Sigmoid colon (tissue), 6 donors: ENCODE measurements at regions not wholly inside any gene's neighbourhood (a gene's known extent, or its start where the extent isn't known, plus 50 kb on each side); places are given as distances from the start of the nearest gene placed in this dataset.
A peak's percentile ranks its signal among the peaks of the same experiment; 100 is the strongest.

Source experiments
- DNase-seq: peaks from one replicate; pipeline ENCODE4 v3.0.0-alpha.2; 2019
- H3K27ac ChIP-seq, 4 donors: fragments of 200-600 bp; sonication (generic); one replicate each; pipeline ENCODE4 v1.5.1; 2016 to 2019; ENCODE audit warnings: mild to moderate bottlenecking in 1 of 4
- H3K27me3 ChIP-seq, 3 donors: fragments of 200-600 bp; sonication (generic); one replicate each; pipeline ENCODE4 v1.5.1; 2019; ENCODE audit warnings: mild to moderate bottlenecking in 1 of 3
- H3K36me3 ChIP-seq, 4 donors: fragments of 200-600 bp; sonication (generic); one replicate each; pipeline ENCODE4 v1.5.1; 2016 to 2019
- H3K4me1 ChIP-seq, 4 donors: fragments of 200-600 bp; sonication (generic); one replicate each; pipeline ENCODE4 v1.5.1; 2017 to 2019
- H3K4me3 ChIP-seq, 4 donors: fragments of 200-600 bp; sonication (generic); one replicate each; pipeline ENCODE4 v1.5.1; 2017 to 2019; ENCODE audit warnings: mild to moderate bottlenecking in 2 of 4, moderate library complexity in 1 of 4
- H3K9me3 ChIP-seq, 4 donors: fragments of 200-600 bp in 3 of 4; sonication (generic) in 3 of 4; one replicate each; pipeline versions ENCODE4 v1.5.1 to v1.6.1; 2013 to 2019
- EP300 ChIP-seq, 4 donors: sonication (generic); formaldehyde crosslinking; IDR thresholded peaks; one replicate each; pipeline ENCODE4 v1.6.1; 2017; ENCODE audit warnings: antibody characterized with exemption in 4 of 4
- POLR2A ChIP-seq, 2 donors: fragments of 450-650 bp; IDR thresholded peaks; one replicate each; pipeline ENCODE4 v1.6.1; 2016; ENCODE audit warnings: antibody characterized with exemption in 2 of 2, mild to moderate bottlenecking in 2 of 2, moderate library complexity in 2 of 2
- POLR2AphosphoS5 ChIP-seq, 4 donors: sonication (generic); formaldehyde crosslinking; IDR thresholded peaks; one replicate each; pipeline ENCODE4 v1.6.1; 2017; ENCODE audit warnings: antibody characterized with exemption in 4 of 4
- WGBS, 2 donors: extraction: QIAGEN DNeasy Blood & Tissue Kit; methylation state at CpG; one replicate each; pipeline ENCODE4 v1.1.7; 2013; 5-methylcytosine and 5-hydroxymethylcytosine counted together
- intact Hi-C: fragments of 100-400 bp; cut with DNase I; formaldehyde crosslinking; loops from one replicate; pipeline ENCODE4 v1.15.1; 2023
- TF ChIP-seq, protein P1 (sequence below), 4 experiments: fragments of 450-650 bp in 3 of 4; fragments of 200-600 bp in 1 of 4; IDR thresholded peaks; one replicate each; pipeline ENCODE4 v1.5.1; 2016 to 2019; ENCODE audit warnings: antibody characterized with exemption in 4 of 4, mild to moderate bottlenecking in 3 of 4, moderate library complexity in 2 of 4
- donor health status: healthy with polysubstance abuse.
- donor health status: healthy.

DNA sequence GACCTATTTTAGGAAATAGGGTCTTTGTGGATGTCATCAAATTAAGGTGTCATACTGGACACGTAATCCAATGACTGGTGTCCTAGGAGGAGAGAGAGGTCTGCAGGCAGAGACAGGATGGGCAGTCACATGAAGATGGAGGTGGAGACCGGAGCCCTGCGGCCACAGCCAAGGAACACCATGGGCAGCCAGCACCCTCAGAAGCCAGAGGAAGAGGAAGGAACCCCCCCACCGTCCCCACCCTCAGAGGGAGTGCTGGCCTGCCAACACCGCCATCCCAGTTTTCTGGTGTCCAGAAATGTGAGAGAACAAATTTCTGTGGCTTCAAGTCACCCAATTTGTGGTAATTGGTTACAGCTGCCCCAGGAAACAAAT lies 88.3 kb downstream of the NSUN2 start:
- intact Hi-C loops, result loop anchor here (2.0 kb wide), 1 partner anchor 96 kb away; the partner anchor contains the start of gene UBE2QL1
- no peak for DNase-seq
- TF ChIP-seq, protein P1, sequence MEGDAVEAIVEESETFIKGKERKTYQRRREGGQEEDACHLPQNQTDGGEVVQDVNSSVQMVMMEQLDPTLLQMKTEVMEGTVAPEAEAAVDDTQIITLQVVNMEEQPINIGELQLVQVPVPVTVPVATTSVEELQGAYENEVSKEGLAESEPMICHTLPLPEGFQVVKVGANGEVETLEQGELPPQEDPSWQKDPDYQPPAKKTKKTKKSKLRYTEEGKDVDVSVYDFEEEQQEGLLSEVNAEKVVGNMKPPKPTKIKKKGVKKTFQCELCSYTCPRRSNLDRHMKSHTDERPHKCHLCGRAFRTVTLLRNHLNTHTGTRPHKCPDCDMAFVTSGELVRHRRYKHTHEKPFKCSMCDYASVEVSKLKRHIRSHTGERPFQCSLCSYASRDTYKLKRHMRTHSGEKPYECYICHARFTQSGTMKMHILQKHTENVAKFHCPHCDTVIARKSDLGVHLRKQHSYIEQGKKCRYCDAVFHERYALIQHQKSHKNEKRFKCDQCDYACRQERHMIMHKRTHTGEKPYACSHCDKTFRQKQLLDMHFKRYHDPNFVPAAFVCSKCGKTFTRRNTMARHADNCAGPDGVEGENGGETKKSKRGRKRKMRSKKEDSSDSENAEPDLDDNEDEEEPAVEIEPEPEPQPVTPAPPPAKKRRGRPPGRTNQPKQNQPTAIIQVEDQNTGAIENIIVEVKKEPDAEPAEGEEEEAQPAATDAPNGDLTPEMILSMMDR (IDR thresholded peaks at IDR 0.05), result no peak
- no peak for TF ChIP-seq POLR2AphosphoS5 (IDR thresholded peaks at IDR 0.05)
- no peak for TF ChIP-seq EP300 (IDR thresholded peaks at IDR 0.05)
- TF ChIP-seq POLR2A (IDR thresholded peaks at IDR 0.05), result no peak
- H3K4me1 ChIP-seq, result peaks cover 0 to 85% (median 73%) of the 10 kb centered on the region in 4 donors
- WGBS, 2 donors, result 78 to 91% methylated on average over 5 of the region's 5 CpGs
- H3K36me3 ChIP-seq, result no peaks in the 10 kb centered on the region
- H3K27ac ChIP-seq, result peak overlapping the region in 3 of 4 donors; percentile 85 to 95 (median 86)
- H3K4me3 ChIP-seq, result no peak overlapping the region
- H3K27me3 ChIP-seq, result no peaks in the 10 kb centered on the region
- H3K9me3 ChIP-seq, result no peaks in the 10 kb centered on the region
